ENCODE measurements at regions not wholly inside any gene's neighbourhood (a gene's known extent, or its start where the extent isn't known, plus 50 kb on each side); places are given as distances from the start of the nearest gene placed in this dataset.

DNA sequence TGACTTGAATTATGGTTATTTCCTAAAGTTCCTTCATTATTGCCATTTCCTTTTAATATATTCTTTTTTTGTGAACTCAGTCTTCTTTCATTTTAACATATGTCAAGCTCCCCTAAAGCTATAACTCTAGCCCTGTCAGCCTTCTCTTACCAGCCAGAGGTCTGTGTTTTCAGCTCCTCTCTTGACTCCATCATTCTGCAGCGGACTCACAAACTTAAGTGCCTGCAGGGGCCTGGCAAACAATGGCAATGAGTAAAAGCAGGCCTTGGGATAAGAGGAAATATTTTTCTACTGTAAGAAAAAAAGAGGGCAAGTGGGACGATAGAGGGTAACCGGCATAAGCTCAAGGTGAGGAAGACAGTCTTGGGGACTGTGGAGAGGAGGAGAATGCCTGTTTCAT lies 424.5 kb upstream of the RGS6 start:
- TF ChIP-seq, protein P1, sequence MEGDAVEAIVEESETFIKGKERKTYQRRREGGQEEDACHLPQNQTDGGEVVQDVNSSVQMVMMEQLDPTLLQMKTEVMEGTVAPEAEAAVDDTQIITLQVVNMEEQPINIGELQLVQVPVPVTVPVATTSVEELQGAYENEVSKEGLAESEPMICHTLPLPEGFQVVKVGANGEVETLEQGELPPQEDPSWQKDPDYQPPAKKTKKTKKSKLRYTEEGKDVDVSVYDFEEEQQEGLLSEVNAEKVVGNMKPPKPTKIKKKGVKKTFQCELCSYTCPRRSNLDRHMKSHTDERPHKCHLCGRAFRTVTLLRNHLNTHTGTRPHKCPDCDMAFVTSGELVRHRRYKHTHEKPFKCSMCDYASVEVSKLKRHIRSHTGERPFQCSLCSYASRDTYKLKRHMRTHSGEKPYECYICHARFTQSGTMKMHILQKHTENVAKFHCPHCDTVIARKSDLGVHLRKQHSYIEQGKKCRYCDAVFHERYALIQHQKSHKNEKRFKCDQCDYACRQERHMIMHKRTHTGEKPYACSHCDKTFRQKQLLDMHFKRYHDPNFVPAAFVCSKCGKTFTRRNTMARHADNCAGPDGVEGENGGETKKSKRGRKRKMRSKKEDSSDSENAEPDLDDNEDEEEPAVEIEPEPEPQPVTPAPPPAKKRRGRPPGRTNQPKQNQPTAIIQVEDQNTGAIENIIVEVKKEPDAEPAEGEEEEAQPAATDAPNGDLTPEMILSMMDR (IDR thresholded peaks at IDR 0.05): no peak
- TF ChIP-seq POLR2A (IDR thresholded peaks at IDR 0.05): no peak

All from stomach (tissue), 4 donors.